OCI-LY1 (cell line): ENCODE measurements at regions not wholly inside any gene's neighbourhood (a gene's known extent, or its start where the extent isn't known, plus 50 kb on each side); places are given as distances from the start of the nearest gene placed in this dataset.

Experiments used
- H2AFZ ChIP-seq: fragments of 200-600 bp; sonication (generic), shearing (Covaris generic); 2 replicates; pipeline ENCODE4 v1.6.0; 2014; ENCODE audit warnings: antibody characterized with exemption, mild to moderate bottlenecking, low read length
- H3F3A ChIP-seq: fragments of 200-600 bp; sonication (generic), shearing (Covaris generic); 2 replicates; pipeline ENCODE4 v1.6.0; 2014; ENCODE audit warnings: mild to moderate bottlenecking, antibody characterized with exemption, low read length, moderate library complexity; ENCODE audit not compliant: insufficient read depth
- H3K27ac ChIP-seq: fragments of 200-600 bp; sonication (generic); 2 replicates; pipeline ENCODE4 v1.5.1; 2014; ENCODE audit warnings: low read length, mixed run types, mild to moderate bottlenecking, low read depth; ENCODE audit not compliant: poor library complexity, severe bottlenecking
- H3K27me3 ChIP-seq: fragments of 200-600 bp; sonication (generic); 2 replicates; pipeline ENCODE4 v1.6.0; 2014; ENCODE audit warnings: antibody characterized with exemption, mild to moderate bottlenecking, low read length, moderate library complexity; ENCODE audit not compliant: insufficient read depth
- H3K36me3 ChIP-seq: fragments of 200-600 bp; sonication (generic); 2 replicates; pipeline ENCODE4 v1.6.1; 2014; ENCODE audit warnings: mild to moderate bottlenecking, antibody characterized with exemption, low read length, moderate library complexity, mixed read lengths; ENCODE audit not compliant: insufficient read depth
- H3K4me1 ChIP-seq: fragments of 200-600 bp; sonication (generic); 2 replicates; pipeline ENCODE4 v1.5.1; 2014; ENCODE audit warnings: mild to moderate bottlenecking, low read length, moderate library complexity; ENCODE audit not compliant: insufficient read depth, severe bottlenecking
- H3K4me2 ChIP-seq: fragments of 200-600 bp; sonication (generic), shearing (Covaris generic); 2 replicates; pipeline ENCODE4 v1.6.1; 2014; ENCODE audit warnings: low read length
- H3K4me3 ChIP-seq: fragments of 200-600 bp; sonication (generic); 2 replicates; pipeline ENCODE4 v1.5.1; 2014; ENCODE audit warnings: low read length, low read depth, mild to moderate bottlenecking, mixed read lengths; ENCODE audit not compliant: poor library complexity, severe bottlenecking
- H3K79me2 ChIP-seq: fragments of 200-600 bp; shearing (Covaris generic); 2 replicates; pipeline ENCODE4 v1.6.1; 2016; ENCODE audit warnings: mixed run types, low read length, mixed read lengths; ENCODE audit not compliant: insufficient read depth
- H3K9ac ChIP-seq: fragments of 200-600 bp; sonication (generic), shearing (Covaris generic); 2 replicates; pipeline ENCODE4 v1.6.1; 2014; ENCODE audit warnings: mild to moderate bottlenecking, low read length, mixed read lengths
- H3K9me2 ChIP-seq: fragments of 200-600 bp; sonication (generic), shearing (Covaris generic); 2 replicates; pipeline ENCODE4 v1.6.1; 2014; ENCODE audit warnings: low read depth, mild to moderate bottlenecking, low read length, mixed read lengths
- H3K9me3 ChIP-seq: fragments of 200-600 bp; shearing (Covaris generic); 2 replicates; pipeline ENCODE4 v1.6.1; 2014; ENCODE audit warnings: low read length, mixed read lengths
- H4K20me1 ChIP-seq: fragments of 200-600 bp; sonication (generic), shearing (Covaris generic); 2 replicates; pipeline ENCODE4 v1.6.0; 2016; ENCODE audit warnings: mild to moderate bottlenecking, low read length; ENCODE audit not compliant: insufficient read depth
- CTCF ChIP-seq: fragments of 200-600 bp; sonication (generic), shearing (Covaris generic); IDR thresholded peaks from 2 replicates; pipeline ENCODE4 v1.5.1; 2017; ENCODE audit warnings: mild to moderate bottlenecking, antibody characterized with exemption, low read length, moderate library complexity, mixed read lengths
- EZH2 ChIP-seq: fragments of 200-600 bp; sonication (generic), shearing (Covaris generic); IDR thresholded peaks from 2 replicates; pipeline ENCODE4 v1.8.0; 2017; ENCODE audit warnings: borderline replicate concordance, mixed run types, mild to moderate bottlenecking, antibody characterized with exemption, low read length, moderate library complexity, mixed read lengths

- H4K20me1 ChIP-seq, result no peaks in the 10 kb centered on the region
- peaks cover 88% of the 10 kb centered on the region for H3K4me1 ChIP-seq
- peaks cover 12% of the 10 kb centered on the region for H3K36me3 ChIP-seq
- no peaks in the 10 kb centered on the region for H3K9me2 ChIP-seq
- no peak overlapping the region for H3K4me3 ChIP-seq
- H3K9me3 ChIP-seq, result no peaks in the 10 kb centered on the region
- no peak overlapping the region for H2AFZ ChIP-seq
- 0 out of 2 replicates have a peak, but pooled peaks cover 2% of the 10 kb centered on the region for H3K79me2 ChIP-seq
- no peak overlapping the region for H3K4me2 ChIP-seq
- H3K9ac ChIP-seq, result no peak overlapping the region
- no peaks in the 10 kb centered on the region for H3K27me3 ChIP-seq
- peak overlapping the region; percentile 97 for H3K27ac ChIP-seq
- TF ChIP-seq CTCF (no peak), EZH2 (no peak)
- no peaks in the 10 kb centered on the region for H3F3A ChIP-seq
Observed at GRCh38 chr19:28388988-28389387, 824.0 kb downstream of the UQCRFS1 start.

GRCh38 chr19:28387507-28387906, 825.4 kb downstream of the UQCRFS1 start:
- TF ChIP-seq EZH2 (no peak), CTCF (no peak)
- Histone ChIP-seq H3K9me3 (no peaks in the 10 kb centered on the region), H3F3A (no peaks in the 10 kb centered on the region), H3K27ac (peak overlapping the region; percentile 97), H3K4me3 (no peak overlapping the region), H2AFZ (no peak overlapping the region), H3K27me3 (no peaks in the 10 kb centered on the region), H3K9me2 (no peaks in the 10 kb centered on the region), H4K20me1 (no peaks in the 10 kb centered on the region), H3K4me2 (no peak overlapping the region; the same call in 1 of the 2 replicates), H3K4me1 (peaks cover 88% of the 10 kb centered on the region), H3K79me2 (0 out of 2 replicates have a peak, but pooled peaks cover 2% of the 10 kb centered on the region), H3K36me3 (peaks cover 12% of the 10 kb centered on the region), H3K9ac (peak overlapping the region; percentile 24; the same call in 1 of the 2 replicates)

- H3K36me3 ChIP-seq, result peaks cover 5% of the 10 kb centered on the region; the same call in 1 of the 2 replicates
- peak overlapping the region; percentile 69 for H3K9ac ChIP-seq
- H3K79me2 ChIP-seq, result 0 out of 2 replicates have a peak, but pooled peaks cover 2% of the 10 kb centered on the region
- no peaks in the 10 kb centered on the region for H3K27me3 ChIP-seq
- H3K9me3 ChIP-seq, result no peaks in the 10 kb centered on the region
- TF ChIP-seq EZH2, result no peak
- H2AFZ ChIP-seq, result no peak overlapping the region
- H4K20me1 ChIP-seq, result no peaks in the 10 kb centered on the region
- H3K4me3 ChIP-seq, result peak overlapping the region; percentile 38
- H3K4me1 ChIP-seq, result peaks cover 89% of the 10 kb centered on the region
- H3K9me2 ChIP-seq, result no peaks in the 10 kb centered on the region
- no peaks in the 10 kb centered on the region for H3F3A ChIP-seq
- H3K4me2 ChIP-seq, result peak overlapping the region; percentile 64
- H3K27ac ChIP-seq, result peak overlapping the region; percentile 97
Observed at GRCh38 chr19:28386470-28386869, 826.5 kb downstream of the UQCRFS1 start.

- Histone ChIP-seq H3K79me2 (0 out of 2 replicates have a peak, but pooled peaks cover 2% of the 10 kb centered on the region), H3K4me1 (peaks cover 89% of the 10 kb centered on the region), H3K9me3 (no peaks in the 10 kb centered on the region), H3F3A (no peaks in the 10 kb centered on the region), H3K9ac (peak overlapping the region; percentile 69), H3K4me2 (peak overlapping the region; percentile 64), H4K20me1 (no peaks in the 10 kb centered on the region), H3K36me3 (peaks cover 4% of the 10 kb centered on the region; the same call in 1 of the 2 replicates), H3K27me3 (no peaks in the 10 kb centered on the region), H3K9me2 (no peaks in the 10 kb centered on the region), H3K27ac (peak overlapping the region; percentile 97), H3K4me3 (peak overlapping the region; percentile 38), H2AFZ (no peak overlapping the region)
- TF ChIP-seq EZH2 (no peak), CTCF (no peak)
Observed at GRCh38 chr19:28386066-28386465, 826.9 kb downstream of the UQCRFS1 start.
